ENCODE measurements at regions not wholly inside any gene's neighbourhood (a gene's known extent, or its start where the extent isn't known, plus 50 kb on each side); places are given as distances from the start of the nearest gene placed in this dataset.

DNA sequence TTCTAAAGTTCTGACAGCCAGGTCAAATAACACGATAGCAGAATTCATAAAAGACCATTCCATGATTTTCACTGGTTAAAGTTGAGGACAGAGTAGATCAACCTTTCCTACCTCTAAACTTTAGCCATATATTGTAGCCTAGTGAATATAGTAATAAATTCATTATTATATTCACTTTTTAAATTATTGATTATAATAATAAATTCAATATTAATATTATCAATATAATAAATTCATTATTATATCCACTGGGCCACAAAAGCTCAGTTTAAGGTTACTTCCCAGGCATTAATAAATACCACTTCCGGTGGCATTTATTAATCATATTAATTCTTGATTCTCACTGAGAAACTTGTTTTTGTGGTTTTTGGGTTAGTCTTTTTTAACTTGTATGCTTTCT lies 85.7 kb upstream of the GPC6 start:
- no peak for DNase-seq (ENCODE audit: low spot score)

DNA sequence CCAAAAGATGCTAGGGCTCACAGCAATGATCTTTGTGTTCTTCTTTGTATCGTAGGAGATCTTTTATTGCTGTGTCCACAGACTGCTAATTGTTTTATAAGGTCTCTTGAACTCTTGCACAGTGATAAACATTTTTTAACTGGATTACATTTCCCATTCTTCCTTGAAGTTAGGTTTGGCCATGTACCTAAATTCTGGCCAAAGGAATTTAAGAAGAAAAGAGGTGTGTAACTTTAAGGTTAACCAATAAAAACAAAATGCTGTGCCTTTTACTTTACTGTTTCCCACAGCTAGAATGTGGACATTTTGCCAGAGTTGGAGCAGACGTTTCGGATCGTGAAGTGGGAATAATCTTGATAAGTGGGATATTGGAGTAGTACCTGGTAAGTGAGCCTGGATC lies 82.6 kb upstream of the GPC6 start:
- DNase-seq (ENCODE audit: low spot score), result no peak

DNA sequence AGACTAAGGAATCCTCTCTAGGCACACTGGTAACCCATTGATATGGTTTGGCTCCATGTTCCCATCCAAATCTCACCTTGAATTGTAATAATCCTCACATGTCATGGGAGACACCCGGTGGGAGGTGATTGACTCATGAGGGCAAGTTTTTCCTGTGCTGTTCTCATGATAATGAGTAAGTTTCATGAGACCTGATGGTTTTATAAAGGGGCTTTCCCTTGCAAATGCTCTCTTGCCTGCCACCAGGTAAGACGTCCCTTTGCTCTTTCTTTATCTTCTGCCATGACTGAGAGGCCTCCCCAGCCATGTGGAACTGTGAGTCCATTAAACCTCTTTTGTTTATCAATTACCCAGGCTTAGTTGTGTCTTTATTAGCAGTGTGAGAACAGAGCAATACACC lies 81.4 kb upstream of the GPC6 start:
- DNase-seq (ENCODE audit: low spot score), result no peak

DNA sequence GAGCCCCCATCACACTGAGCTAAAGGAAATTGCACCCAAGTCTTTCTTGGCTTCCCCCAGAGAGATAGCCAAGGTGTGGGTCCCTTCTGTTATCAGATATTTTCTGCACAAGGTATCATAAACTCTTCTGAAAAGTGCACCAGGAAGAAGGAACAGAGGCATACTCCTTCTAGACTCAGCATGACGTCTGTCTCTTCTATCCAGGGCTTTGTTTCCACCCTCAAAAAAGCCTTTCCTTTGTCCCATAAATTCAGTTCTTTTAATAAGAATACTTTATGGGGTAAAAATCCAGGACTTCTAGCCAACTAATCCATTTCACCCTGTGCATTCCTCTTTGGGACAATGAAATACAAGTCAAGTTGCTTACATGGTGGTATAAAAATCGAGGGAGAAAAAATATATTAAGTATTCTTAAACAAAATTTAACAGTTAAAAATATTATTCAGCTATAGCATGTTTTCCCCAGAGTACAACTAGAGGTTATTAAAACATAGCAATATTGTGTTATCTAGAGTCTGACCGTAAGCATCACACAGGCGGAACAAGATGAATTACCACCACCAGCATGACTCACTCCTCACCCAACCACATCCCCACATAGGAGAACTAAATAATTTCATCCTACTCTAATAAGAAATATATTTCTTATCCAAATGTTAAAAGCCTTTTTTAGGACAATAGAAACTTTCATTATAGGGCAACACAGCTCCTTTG lies 79.9 kb upstream of the GPC6 start:
- no peak for DNase-seq (ENCODE audit: low spot score)

DNA sequence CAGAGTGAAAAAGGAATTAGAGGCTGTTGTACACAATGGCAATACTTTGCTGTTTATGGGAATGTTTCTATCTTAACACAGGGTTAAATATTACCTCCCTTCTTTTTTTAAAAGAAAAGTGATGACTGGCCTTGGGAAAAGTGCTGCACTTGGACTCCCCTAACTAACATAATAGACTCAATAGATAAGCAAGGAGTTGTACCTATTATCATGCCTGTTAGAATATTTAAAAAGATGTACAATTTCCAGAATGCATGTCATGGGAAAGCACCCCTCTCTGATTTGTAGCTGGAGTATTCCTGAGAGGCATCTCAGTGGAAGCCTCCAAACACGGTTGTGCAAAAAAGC lies 79.3 kb upstream of the GPC6 start:
- DNase-seq (ENCODE audit: low spot score), result no peak

DNA sequence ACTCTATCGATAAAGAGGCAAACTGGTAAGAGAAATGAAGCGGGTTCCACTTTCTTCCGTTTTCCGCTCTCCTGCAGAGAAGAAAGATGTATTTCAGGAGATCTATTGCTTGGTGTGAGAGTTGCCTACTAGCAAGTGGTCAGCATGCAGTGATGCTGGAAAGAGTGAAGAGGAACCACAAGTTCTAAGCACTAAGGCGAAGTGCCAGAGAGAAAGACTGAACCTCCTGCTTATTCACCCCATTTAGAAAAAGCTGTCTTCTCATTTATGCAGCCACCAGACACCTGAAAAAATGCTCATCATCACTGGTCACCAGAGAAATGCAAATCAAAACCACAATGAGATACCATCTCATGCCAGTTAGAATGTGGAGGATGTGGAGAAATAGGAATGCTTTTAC lies 78.7 kb upstream of the GPC6 start:
- no peak for DNase-seq (ENCODE audit: low spot score)

DNA sequence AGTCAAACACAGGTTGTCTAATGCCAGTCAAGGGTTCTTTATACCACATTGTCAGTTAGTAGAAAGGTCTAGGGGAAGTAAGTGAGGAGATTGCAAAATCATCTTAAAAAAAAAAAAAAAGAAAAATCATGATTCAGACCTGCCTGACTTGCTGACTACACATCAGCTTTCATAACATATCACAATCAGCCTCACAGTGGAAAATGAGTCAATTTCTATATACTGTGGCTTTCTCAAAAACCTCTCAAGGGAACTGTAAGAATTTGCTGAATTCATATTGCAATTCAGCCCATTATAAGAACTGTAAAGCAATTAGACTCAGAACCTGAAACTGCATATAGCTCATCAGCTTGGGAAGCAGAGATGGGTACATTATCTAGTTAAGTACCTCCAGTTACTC lies 75.3 kb upstream of the GPC6 start:
- no peak for DNase-seq (ENCODE audit: low spot score)

DNA sequence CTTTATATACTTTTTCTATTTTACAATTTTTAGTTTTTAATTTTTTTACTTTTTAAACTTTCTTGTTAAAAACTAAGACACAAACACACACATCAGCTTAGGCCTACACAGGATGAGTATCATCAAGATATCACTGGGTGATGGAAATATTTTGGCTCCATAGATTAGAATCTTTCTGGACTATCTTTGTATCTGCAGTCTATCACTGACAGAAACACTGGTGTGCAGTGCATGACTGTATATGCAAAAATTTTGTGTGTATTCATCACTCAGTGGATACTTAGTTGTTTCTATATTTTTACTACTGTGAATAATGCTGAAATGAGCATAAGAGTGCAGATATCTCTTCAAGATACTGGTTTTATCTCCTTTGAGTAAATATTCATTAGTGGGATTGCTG lies 68.0 kb upstream of the GPC6 start:
- no peak for DNase-seq (ENCODE audit: low spot score)

DNA sequence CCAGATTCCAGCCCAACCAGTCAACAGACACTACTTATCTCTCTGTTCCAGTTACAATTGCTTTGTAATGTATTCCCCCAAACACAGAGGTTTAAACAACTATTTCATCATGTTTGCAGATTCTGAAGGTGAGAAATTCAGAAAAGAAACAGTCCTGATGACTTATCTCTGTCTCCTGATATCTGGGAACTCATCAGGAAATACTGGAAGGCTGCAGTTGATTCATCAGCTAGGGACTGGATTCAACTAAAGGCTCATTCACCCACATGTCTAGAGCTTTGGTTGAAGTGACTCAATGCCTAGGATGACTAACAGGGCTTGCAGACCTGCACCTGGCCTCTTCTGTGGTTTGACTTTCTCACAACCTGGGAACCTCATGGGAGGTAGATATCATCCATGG lies 56.6 kb upstream of the GPC6 start:
- DNase-seq (ENCODE audit: low spot score), result no peak

DNA sequence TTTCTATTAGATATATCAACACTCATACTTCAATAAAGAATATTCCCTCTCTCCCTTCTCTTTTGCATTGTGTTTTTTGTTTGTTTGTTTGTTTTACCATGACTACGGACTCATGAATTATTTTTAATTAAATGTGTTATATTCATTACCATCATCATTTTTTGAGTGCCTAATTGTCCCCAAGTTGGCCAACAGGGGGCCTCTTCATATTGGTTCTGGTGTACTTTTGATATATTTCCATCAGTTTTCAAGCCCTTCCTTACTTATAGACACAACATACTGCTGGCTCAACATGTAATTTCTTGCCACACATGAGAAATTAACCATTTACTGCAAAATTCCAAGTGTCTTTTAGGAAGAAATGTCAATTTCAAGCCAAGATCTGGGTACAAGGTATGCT lies 54.5 kb upstream of the GPC6 start:
- DNase-seq (ENCODE audit: low spot score), result no peak

DNA sequence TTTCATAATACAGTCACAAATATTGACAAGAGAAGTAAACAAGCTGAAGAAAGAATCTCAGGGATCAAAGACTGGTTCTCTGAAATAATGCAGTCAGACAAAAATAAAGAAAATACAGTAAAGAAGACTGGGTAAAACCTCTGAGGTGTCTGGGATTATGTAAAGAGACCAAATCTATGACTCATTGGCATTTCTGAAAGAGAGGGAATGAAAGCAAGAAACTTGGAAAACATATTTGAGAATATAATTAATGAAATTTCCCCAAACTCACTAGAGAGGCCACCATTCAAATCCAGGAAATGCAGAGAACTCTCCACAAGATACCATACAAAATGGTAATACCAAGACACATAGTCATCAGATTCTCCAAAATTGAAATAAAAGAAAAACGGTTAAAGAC lies 53.0 kb upstream of the GPC6 start:
- no peak for DNase-seq (ENCODE audit: low spot score)

DNA sequence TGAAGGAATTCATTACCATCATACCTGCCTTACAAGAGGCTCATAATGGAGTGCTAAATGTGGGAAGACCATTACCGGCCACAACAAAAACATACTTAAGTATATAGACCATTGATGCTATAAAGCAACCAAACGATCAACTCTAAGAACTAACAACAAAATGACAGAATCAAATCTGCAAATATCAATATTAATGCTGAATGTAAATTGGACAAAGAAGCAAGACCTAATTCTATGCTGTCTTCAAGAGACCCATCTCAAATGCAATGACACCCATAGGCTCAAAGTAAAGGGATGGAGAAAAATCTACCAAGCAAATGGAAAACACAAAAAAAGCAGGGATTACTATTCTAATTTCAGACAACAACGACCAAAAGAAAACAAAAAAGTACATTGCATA lies 52.3 kb upstream of the GPC6 start:
- no peak for DNase-seq (ENCODE audit: low spot score)

All from HuH-7.5 (cell line).